G401 (cell line): ENCODE measurements at regions not wholly inside any gene's neighbourhood (a gene's known extent, or its start where the extent isn't known, plus 50 kb on each side); places are given as distances from the start of the nearest gene placed in this dataset.

Experiments used
- DNase-seq: peaks from one replicate; pipeline ENCODE4 v3.0.0-alpha.2; 2015; ENCODE audit warnings: low spot score
- in situ Hi-C: cut with HindIII; loops from 2 replicates; pipeline ENCODE4 v1.10.0; 2016; ENCODE audit warnings: low sequenced_read_pairs, mixed read lengths

GRCh38 chr12:107331912-107332311 is 238.6 kb upstream of the CRY1 start:
- DNase-seq: no peak
- in situ Hi-C loops: no loop called here

GRCh38 chr12:107332743-107333142 is 239.4 kb upstream of the CRY1 start:
- DNase-seq: no peak
- in situ Hi-C loops: no loop called here

- in situ Hi-C loops: no loop called here
- no peak for DNase-seq
Observed at GRCh38 chr12:107335802-107336570, 242.6 kb upstream of the CRY1 start.

GRCh38 chr12:107336695-107337094 is 243.3 kb upstream of the CRY1 start:
- DNase-seq: no peak
- in situ Hi-C loops: no loop called here

GRCh38 chr12:107337346-107338095 is 244.2 kb upstream of the CRY1 start:
- no peak for DNase-seq
- in situ Hi-C loops: no loop called here

GRCh38 chr12:107339487-107339886 is 246.1 kb upstream of the CRY1 start:
- DNase-seq: no peak
- in situ Hi-C loops: no loop called here

GRCh38 chr12:107339932-107340331 is 246.6 kb upstream of the CRY1 start:
- in situ Hi-C loops: no loop called here
- no peak for DNase-seq

- in situ Hi-C loops: no loop called here
- no peak for DNase-seq
Observed at GRCh38 chr12:107340898-107341297, 247.5 kb upstream of the CRY1 start.

GRCh38 chr12:107344035-107344808 is 250.9 kb upstream of the CRY1 start:
- in situ Hi-C loops: no loop called here
- no peak for DNase-seq

GRCh38 chr12:107347261-107347660 is 253.9 kb upstream of the CRY1 start:
- in situ Hi-C loops: no loop called here
- DNase-seq: no peak

- in situ Hi-C loops: no loop called here
- no peak for DNase-seq
Observed at GRCh38 chr12:107349008-107349747, 255.8 kb upstream of the CRY1 start.

GRCh38 chr12:107349839-107350238 is 256.5 kb upstream of the CRY1 start:
- DNase-seq: no peak
- in situ Hi-C loops: no loop called here

GRCh38 chr12:107351109-107351508 is 257.8 kb upstream of the CRY1 start:
- in situ Hi-C loops: no loop called here
- no peak for DNase-seq

- in situ Hi-C loops: no loop called here
- DNase-seq: no peak
Observed at GRCh38 chr12:107351713-107352112, 258.4 kb upstream of the CRY1 start.

GRCh38 chr12:107352347-107353081 is 259.2 kb upstream of the CRY1 start:
- in situ Hi-C loops: no loop called here

GRCh38 chr12:107353312-107353711 is 260.0 kb upstream of the CRY1 start:
- in situ Hi-C loops: no loop called here
- DNase-seq: no peak

More at GRCh38 chr12:107352347-107353081, 259.2 kb upstream of the CRY1 start:
- DNase-seq: no peak

GRCh38 chr12:107355004-107355565 is 261.7 kb upstream of the CRY1 start:
- no peak for DNase-seq
- in situ Hi-C loops: no loop called here

GRCh38 chr12:107355612-107356011 is 262.3 kb upstream of the CRY1 start:
- DNase-seq: no peak
- in situ Hi-C loops: no loop called here
